ENCODE measurements at regions not wholly inside any gene's neighbourhood (a gene's known extent, or its start where the extent isn't known, plus 50 kb on each side); places are given as distances from the start of the nearest gene placed in this dataset.

- no TSS peak for BruUV-seq (replicated peaks)
Measured at GRCh38 chr7:25381818-25382589, 153.7 kb upstream of the NPVF start.

GRCh38 chr7:25382869-25383268, 154.6 kb upstream of the NPVF start:
- Histone ChIP-seq H3K27ac (ENCODE audit: low read depth, low read length, poor library complexity, severe bottlenecking) (no peak overlapping the region), H3K9me3 (ENCODE audit: low read depth, low read length, poor library complexity, severe bottlenecking) (no peaks in the 10 kb centered on the region), H3K4me1 (ENCODE audit: insufficient read depth, low read length, poor library complexity, severe bottlenecking) (peaks cover 8% of the 10 kb centered on the region), H3K4me3 (ENCODE audit: low read depth, low read length, poor library complexity, severe bottlenecking) (no peak overlapping the region), H3K36me3 (ENCODE audit: insufficient read depth, low read length, poor library complexity, severe bottlenecking) (no peaks in the 10 kb centered on the region), H3K27me3 (replicated peaks; ENCODE audit: insufficient read depth, low read depth, low read length, poor library complexity) (peaks cover 80% of the 10 kb centered on the region)
- no peak for DNase-seq (ENCODE audit: low spot score)
- ChIA-PET POLR2A (ENCODE audit: low non-redundant PET) (no interaction called here), CTCF (no interaction called here)
- TF ChIP-seq CTCF (conservative IDR thresholded peaks at IDR 0.05; ENCODE audit: low read depth, low read length) (no peak), EZH2 (IDR thresholded peaks at IDR 0.05; ENCODE audit: borderline replicate concordance, low read depth, low read length, poor library complexity, severe bottlenecking) (no peak)
- no TSS peak for BruUV-seq (replicated peaks)
- intact Hi-C loops (cut with micrococcal nuclease; ENCODE audit: unreplicated experiment), result no loop called here

More at GRCh38 chr7:25381818-25382589, 153.7 kb upstream of the NPVF start:
- peaks cover 8% of the 10 kb centered on the region for H3K4me1 ChIP-seq (ENCODE audit: insufficient read depth, low read length, poor library complexity, severe bottlenecking)
- POLR2A ChIA-PET (ENCODE audit: low non-redundant PET), result no interaction called here
- no peak overlapping the region for H3K27ac ChIP-seq (ENCODE audit: low read depth, low read length, poor library complexity, severe bottlenecking)
- CTCF ChIA-PET, result no interaction called here
- H3K36me3 ChIP-seq (ENCODE audit: insufficient read depth, low read length, poor library complexity, severe bottlenecking), result no peaks in the 10 kb centered on the region
- intact Hi-C loops (cut with micrococcal nuclease; ENCODE audit: unreplicated experiment), result no loop called here
- H3K9me3 ChIP-seq (ENCODE audit: low read depth, low read length, poor library complexity, severe bottlenecking), result no peaks in the 10 kb centered on the region
- TF ChIP-seq CTCF (conservative IDR thresholded peaks at IDR 0.05; ENCODE audit: low read depth, low read length) (no peak), EZH2 (IDR thresholded peaks at IDR 0.05; ENCODE audit: borderline replicate concordance, low read depth, low read length, poor library complexity, severe bottlenecking) (no peak)
- no peak for DNase-seq (ENCODE audit: low spot score)
- peaks cover 78% of the 10 kb centered on the region for H3K27me3 ChIP-seq (replicated peaks; ENCODE audit: insufficient read depth, low read depth, low read length, poor library complexity)
- H3K4me3 ChIP-seq (ENCODE audit: low read depth, low read length, poor library complexity, severe bottlenecking), result no peak overlapping the region

- BruUV-seq (replicated peaks), result no TSS peak
- POLR2A ChIA-PET (ENCODE audit: low non-redundant PET), result no interaction called here
Measured at GRCh38 chr7:25383402-25383801, 155.1 kb upstream of the NPVF start.

More at GRCh38 chr7:25383402-25383801, 155.1 kb upstream of the NPVF start:
- Histone ChIP-seq H3K4me1 (ENCODE audit: insufficient read depth, low read length, poor library complexity, severe bottlenecking) (peaks cover 8% of the 10 kb centered on the region), H3K27me3 (replicated peaks; ENCODE audit: insufficient read depth, low read depth, low read length, poor library complexity) (peaks cover 81% of the 10 kb centered on the region), H3K4me3 (ENCODE audit: low read depth, low read length, poor library complexity, severe bottlenecking) (no peak overlapping the region), H3K9me3 (ENCODE audit: low read depth, low read length, poor library complexity, severe bottlenecking) (no peaks in the 10 kb centered on the region), H3K27ac (ENCODE audit: low read depth, low read length, poor library complexity, severe bottlenecking) (no peak overlapping the region), H3K36me3 (ENCODE audit: insufficient read depth, low read length, poor library complexity, severe bottlenecking) (no peaks in the 10 kb centered on the region)
- CTCF ChIA-PET, result no interaction called here
- TF ChIP-seq EZH2 (IDR thresholded peaks at IDR 0.05; ENCODE audit: borderline replicate concordance, low read depth, low read length, poor library complexity, severe bottlenecking), result no peak
- TF ChIP-seq CTCF (conservative IDR thresholded peaks at IDR 0.05; ENCODE audit: low read depth, low read length), result no peak
- intact Hi-C loops (cut with micrococcal nuclease; ENCODE audit: unreplicated experiment), result no loop called here
- no peak for DNase-seq (ENCODE audit: low spot score)
